ENCODE measurements at regions not wholly inside any gene's neighbourhood (a gene's known extent, or its start where the extent isn't known, plus 50 kb on each side); places are given as distances from the start of the nearest gene placed in this dataset.

DNA sequence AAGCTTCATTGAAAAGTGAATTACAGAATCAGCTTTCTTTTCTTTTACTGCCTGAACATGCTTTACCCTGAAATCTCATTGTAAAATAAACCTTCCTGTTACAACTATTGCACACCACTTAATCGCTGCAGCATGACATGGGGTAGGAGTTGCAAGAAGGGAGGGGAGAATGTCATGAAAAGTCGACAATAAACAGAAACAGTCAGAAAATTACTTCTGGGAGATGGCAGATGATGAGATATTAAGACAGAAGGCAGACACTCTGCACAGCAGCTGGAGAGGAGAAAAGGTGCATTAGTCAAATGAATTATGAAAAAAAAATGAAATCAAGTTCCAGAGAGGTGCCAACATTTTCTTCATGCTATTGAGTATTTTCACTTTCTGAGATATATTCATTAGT lies 287.7 kb downstream of the PCDH7 start:
- TF ChIP-seq POLR2A (IDR thresholded peaks at IDR 0.05; ENCODE audit: low read length) = no peak
- TF ChIP-seq GATA1 (IDR thresholded peaks at IDR 0.05; ENCODE audit: low read depth, low read length) = no peak
